Liver (tissue), 8 donors: ENCODE measurements at regions not wholly inside any gene's neighbourhood (a gene's known extent, or its start where the extent isn't known, plus 50 kb on each side); places are given as distances from the start of the nearest gene placed in this dataset.

Experiments used
- DNase-seq: peaks from one replicate; pipeline ENCODE4 v3.0.0-alpha.2; 2017; ENCODE audit warnings: low spot score
- H3K27ac ChIP-seq, 2 donors: one replicate each; pipeline ENCODE4 v1.7.0; 2013; ENCODE audit warnings: inconsistent platforms in 2 of 2, low read length in 2 of 2, control low read depth in 1 of 2, low read depth in 1 of 2, mild to moderate bottlenecking in 1 of 2
- H3K27me3 ChIP-seq, 4 donors: one replicate each; pipeline versions ENCODE4 v1.6.1 to v1.7.0; 2013; ENCODE audit warnings: low read length in 3 of 4, inconsistent platforms in 1 of 4, mild to moderate bottlenecking in 1 of 4, moderate library complexity in 1 of 4; ENCODE audit not compliant: control insufficient read depth in 4 of 4, insufficient read depth in 4 of 4
- H3K36me3 ChIP-seq, 4 donors: one replicate each; pipeline versions ENCODE4 v1.6.1 to v1.7.0; 2013; ENCODE audit warnings: low read length in 3 of 4, mild to moderate bottlenecking in 3 of 4, low read depth in 1 of 4, moderate library complexity in 1 of 4; ENCODE audit not compliant: control insufficient read depth in 4 of 4, insufficient read depth in 3 of 4
- H3K4me1 ChIP-seq, 4 donors: one replicate each; pipeline versions ENCODE4 v1.6.1 to v1.7.0; 2013; ENCODE audit warnings: low read length in 3 of 4, mild to moderate bottlenecking in 3 of 4, moderate library complexity in 1 of 4; ENCODE audit not compliant: control insufficient read depth in 4 of 4, insufficient read depth in 4 of 4
- H3K4me3 ChIP-seq, 3 donors: one replicate each; pipeline versions ENCODE4 v1.6.1 to v1.7.0; 2013; ENCODE audit warnings: low read length in 3 of 3, control low read depth in 1 of 3, low read depth in 1 of 3, mild to moderate bottlenecking in 1 of 3
- H3K9ac ChIP-seq, 2 donors: one replicate each; pipeline ENCODE4 v1.7.0; 2013; ENCODE audit warnings: low read length in 2 of 2, mild to moderate bottlenecking in 2 of 2, moderate library complexity in 2 of 2, control low read depth in 1 of 2, low read depth in 1 of 2
- H3K9me3 ChIP-seq, 4 donors: one replicate each; pipeline versions ENCODE4 v1.6.1 to v1.7.0; 2013; ENCODE audit warnings: low read length in 3 of 4; ENCODE audit not compliant: control insufficient read depth in 4 of 4
- CTCF ChIP-seq: fragments of 150-350 bp; IDR thresholded peaks from 2 replicates; pipeline ENCODE4 v1.5.1; 2017; ENCODE audit warnings: improper control_type of control experiment, low read depth, low read length; ENCODE audit not compliant: missing input control
- EGR1 ChIP-seq, 2 donors: IDR thresholded peaks; 2 replicates each; pipeline ENCODE4 v1.6.1; 2016 to 2018; ENCODE audit warnings: antibody characterized with exemption in 2 of 2, low read depth in 2 of 2
- FOXA1 ChIP-seq: IDR thresholded peaks from 2 replicates; pipeline ENCODE4 v1.6.1; 2016; ENCODE audit warnings: antibody characterized with exemption
- FOXA2 ChIP-seq: IDR thresholded peaks from 2 replicates; pipeline ENCODE4 v1.6.1; 2016; ENCODE audit warnings: antibody characterized with exemption
- GABPA ChIP-seq, 2 donors: IDR thresholded peaks in 1 of 2; conservative IDR thresholded peaks in 1 of 2; 2 replicates each; pipeline ENCODE4 v1.6.1; 2016; ENCODE audit warnings: antibody characterized with exemption in 2 of 2, mild to moderate bottlenecking in 1 of 2, moderate library complexity in 1 of 2
- HNF4A ChIP-seq, 2 donors: conservative IDR thresholded peaks; 2 replicates each; pipeline ENCODE4 v1.6.1; 2016; ENCODE audit warnings: antibody characterized with exemption in 2 of 2, mild to moderate bottlenecking in 2 of 2
- HNF4G ChIP-seq: IDR thresholded peaks from 2 replicates; pipeline ENCODE4 v1.6.1; 2016; ENCODE audit warnings: antibody characterized with exemption
- JUND ChIP-seq, 2 donors: IDR thresholded peaks; 2 replicates each; pipeline ENCODE4 v1.6.1; 2016; ENCODE audit warnings: antibody characterized with exemption in 2 of 2
- NR2F2 ChIP-seq: IDR thresholded peaks from 2 replicates; pipeline ENCODE4 v1.6.1; 2016; ENCODE audit warnings: antibody characterized with exemption
- RAD21 ChIP-seq, 2 donors: IDR thresholded peaks; 2 replicates each; pipeline ENCODE4 v1.6.1; 2016; ENCODE audit warnings: antibody characterized with exemption in 2 of 2, mild to moderate bottlenecking in 2 of 2
- REST ChIP-seq: IDR thresholded peaks from 2 replicates; pipeline ENCODE4 v1.6.1; 2016; ENCODE audit warnings: antibody characterized with exemption, mild to moderate bottlenecking
- RXRA ChIP-seq, 2 donors: IDR thresholded peaks; 2 replicates each; pipeline ENCODE4 v1.6.1; 2017 to 2018; ENCODE audit warnings: antibody characterized with exemption in 2 of 2, mild to moderate bottlenecking in 1 of 2
- SP1 ChIP-seq: IDR thresholded peaks from 2 replicates; pipeline ENCODE4 v1.6.1; 2018; ENCODE audit warnings: antibody characterized with exemption, mild to moderate bottlenecking
- TAF1 ChIP-seq: conservative IDR thresholded peaks from 2 replicates; pipeline ENCODE4 v1.6.1; 2016; ENCODE audit warnings: antibody characterized with exemption, mild to moderate bottlenecking
- YY1 ChIP-seq: IDR thresholded peaks from 2 replicates; pipeline ENCODE4 v1.6.1; 2016; ENCODE audit warnings: antibody characterized with exemption, mild to moderate bottlenecking
- WGBS: extraction: QIAGEN DNeasy Blood & Tissue Kit; methylation state at CpG from one replicate; pipeline ENCODE4 v1.1.7; 2013; 5-methylcytosine and 5-hydroxymethylcytosine counted together
- TF ChIP-seq, protein P1 (sequence below): IDR thresholded peaks from 2 replicates; pipeline ENCODE4 v1.6.1; 2016; ENCODE audit warnings: antibody characterized with exemption
- TF ChIP-seq, protein P2 (sequence below): IDR thresholded peaks from 2 replicates; pipeline ENCODE4 v1.6.1; 2016; ENCODE audit warnings: antibody characterized with exemption
- donor health status: healthy.
- donor health status: healthy.
- donor health status: healthy.
- donor health status: healthy.
- donor health status: healthy.

DNA sequence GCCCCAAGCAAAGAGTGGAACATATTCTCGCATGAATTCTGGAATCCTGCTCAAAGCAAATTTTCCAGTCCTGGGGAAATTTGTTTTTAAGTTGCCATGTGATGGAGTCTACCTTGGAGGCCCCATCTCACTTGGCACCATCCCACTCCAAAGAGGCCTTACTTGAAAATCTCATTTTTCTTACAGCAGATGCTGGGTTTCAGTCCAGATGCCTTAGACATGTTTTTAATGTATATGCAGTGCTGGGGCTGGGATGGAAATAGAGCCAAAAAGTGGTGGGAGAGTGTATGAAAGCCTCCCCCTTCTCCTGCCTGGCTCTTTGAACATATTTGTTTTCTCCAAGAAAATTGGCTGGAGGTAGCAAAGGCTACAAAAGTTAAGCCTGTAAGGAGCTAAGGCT is 493.7 kb downstream of the ENC1 start:
- 94% methylated on average over 1 of the region's 1 CpG for WGBS
- TF ChIP-seq RAD21 (IDR thresholded peaks at IDR 0.05) (no peak), HNF4G (no peak)
- Histone ChIP-seq H3K9ac (no peak overlapping the region), H3K36me3 (no peaks in the 10 kb centered on the region), H3K9me3 (no peaks in the 10 kb centered on the region), H3K4me3 (no peak overlapping the region), H3K27ac (no peak overlapping the region), H3K4me1 (no peaks in the 10 kb centered on the region), H3K27me3 (no peaks in the 10 kb centered on the region)
- DNase-seq, result no peak

DNA sequence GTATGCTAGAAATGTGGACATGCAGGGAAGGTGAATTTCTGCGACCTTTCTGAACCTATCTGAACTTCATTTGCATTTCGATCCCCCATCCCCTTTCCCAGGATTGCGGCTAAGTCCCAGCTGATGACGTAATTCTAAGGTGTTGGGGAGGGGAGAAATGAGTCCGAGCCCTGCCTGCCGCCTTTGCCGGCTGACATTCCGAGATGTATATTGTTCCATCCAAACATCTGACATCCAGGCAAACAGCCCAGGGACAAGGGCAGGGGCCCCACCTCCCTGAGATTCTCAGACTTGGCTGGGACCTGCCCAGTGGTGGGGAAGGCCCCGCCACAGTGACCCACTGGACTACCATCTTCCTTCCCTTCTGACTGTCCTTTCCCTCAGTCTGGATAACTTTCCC is 494.6 kb downstream of the ENC1 start:
- 90% methylated on average over 9 of the region's 9 CpGs for WGBS
- H3K4me3 ChIP-seq, result no peak overlapping the region
- H3K9ac ChIP-seq, result no peak overlapping the region
- no peaks in the 10 kb centered on the region for H3K9me3 ChIP-seq
- TF ChIP-seq FOXA1 (no peak), TAF1 (no peak), YY1 (no peak), HNF4G (no peak), HNF4A (conservative IDR thresholded peaks at IDR 0.05) (no peak), CTCF (no peak), JUND (IDR thresholded peaks at IDR 0.05) (no peak), RAD21 (IDR thresholded peaks at IDR 0.05) (no peak), NR2F2 (no peak), FOXA2 (no peak), RXRA (IDR thresholded peaks at IDR 0.05) (no peak), SP1 (no peak), GABPA (IDR thresholded peaks at IDR 0.05 in 1 of 2, conservative IDR thresholded peaks at IDR 0.05 in 1 of 2) (no peak), EGR1 (IDR thresholded peaks at IDR 0.05; ENCODE audit: low read depth in 2 of 2) (no peak), REST (no peak)
- TF ChIP-seq, protein P1, sequence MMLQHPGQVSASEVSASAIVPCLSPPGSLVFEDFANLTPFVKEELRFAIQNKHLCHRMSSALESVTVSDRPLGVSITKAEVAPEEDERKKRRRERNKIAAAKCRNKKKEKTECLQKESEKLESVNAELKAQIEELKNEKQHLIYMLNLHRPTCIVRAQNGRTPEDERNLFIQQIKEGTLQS, result no peak
- TF ChIP-seq, protein P2, sequence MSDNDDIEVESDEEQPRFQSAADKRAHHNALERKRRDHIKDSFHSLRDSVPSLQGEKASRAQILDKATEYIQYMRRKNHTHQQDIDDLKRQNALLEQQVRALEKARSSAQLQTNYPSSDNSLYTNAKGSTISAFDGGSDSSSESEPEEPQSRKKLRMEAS, result no peak
- no peak for DNase-seq
- H3K4me1 ChIP-seq, result no peaks in the 10 kb centered on the region
- no peaks in the 10 kb centered on the region for H3K27me3 ChIP-seq
- H3K27ac ChIP-seq, result no peak overlapping the region
- H3K36me3 ChIP-seq, result no peaks in the 10 kb centered on the region
